WI38 (cell line): ENCODE measurements at regions not wholly inside any gene's neighbourhood (a gene's known extent, or its start where the extent isn't known, plus 50 kb on each side); places are given as distances from the start of the nearest gene placed in this dataset.

Source experiments
- H3K4me3 ChIP-seq: 2 replicates; pipeline ENCODE4 v1.5.1; 2011; ENCODE audit warnings: low read depth, mild to moderate bottlenecking, control low read depth, low read length
- TF ChIP-seq, protein P1 (sequence below): IDR thresholded peaks from 2 replicates; pipeline ENCODE4 v1.5.1; 2012; ENCODE audit warnings: low read depth, mild to moderate bottlenecking, control low read depth, low read length

DNA sequence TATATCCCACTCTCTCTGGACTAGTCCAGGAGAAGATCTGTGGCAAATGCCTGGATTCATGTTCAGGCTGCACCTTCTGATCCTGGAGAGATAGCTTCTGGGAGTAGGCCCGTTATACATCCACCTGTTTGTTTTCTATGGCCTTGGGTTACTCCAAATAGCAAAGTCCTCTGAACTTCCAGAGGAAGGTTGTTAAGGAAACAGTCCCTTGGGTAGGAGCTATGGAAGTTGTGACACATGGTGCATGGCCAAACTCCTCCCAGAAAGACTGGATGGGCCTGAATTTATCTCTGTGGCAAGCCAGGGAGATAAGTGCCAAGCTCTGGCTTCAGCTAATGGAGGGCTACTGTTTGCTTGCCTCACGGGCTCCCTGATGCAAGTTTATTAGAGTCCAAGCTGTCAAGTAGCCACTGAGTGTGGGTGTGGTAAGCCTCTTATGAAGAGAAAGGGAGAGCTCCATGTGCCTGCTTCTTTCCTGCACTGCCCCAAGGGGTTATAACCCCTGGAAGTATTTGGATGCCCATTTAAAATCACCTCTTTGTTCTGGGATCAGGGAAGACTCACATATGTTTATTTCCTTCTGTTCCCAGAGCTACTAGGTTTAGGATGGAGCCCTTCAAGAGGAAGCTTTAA lies 328.7 kb upstream of the ATP11B start:
- H3K4me3 ChIP-seq: no peak overlapping the region
- TF ChIP-seq, protein P1, sequence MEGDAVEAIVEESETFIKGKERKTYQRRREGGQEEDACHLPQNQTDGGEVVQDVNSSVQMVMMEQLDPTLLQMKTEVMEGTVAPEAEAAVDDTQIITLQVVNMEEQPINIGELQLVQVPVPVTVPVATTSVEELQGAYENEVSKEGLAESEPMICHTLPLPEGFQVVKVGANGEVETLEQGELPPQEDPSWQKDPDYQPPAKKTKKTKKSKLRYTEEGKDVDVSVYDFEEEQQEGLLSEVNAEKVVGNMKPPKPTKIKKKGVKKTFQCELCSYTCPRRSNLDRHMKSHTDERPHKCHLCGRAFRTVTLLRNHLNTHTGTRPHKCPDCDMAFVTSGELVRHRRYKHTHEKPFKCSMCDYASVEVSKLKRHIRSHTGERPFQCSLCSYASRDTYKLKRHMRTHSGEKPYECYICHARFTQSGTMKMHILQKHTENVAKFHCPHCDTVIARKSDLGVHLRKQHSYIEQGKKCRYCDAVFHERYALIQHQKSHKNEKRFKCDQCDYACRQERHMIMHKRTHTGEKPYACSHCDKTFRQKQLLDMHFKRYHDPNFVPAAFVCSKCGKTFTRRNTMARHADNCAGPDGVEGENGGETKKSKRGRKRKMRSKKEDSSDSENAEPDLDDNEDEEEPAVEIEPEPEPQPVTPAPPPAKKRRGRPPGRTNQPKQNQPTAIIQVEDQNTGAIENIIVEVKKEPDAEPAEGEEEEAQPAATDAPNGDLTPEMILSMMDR: no peak

DNA sequence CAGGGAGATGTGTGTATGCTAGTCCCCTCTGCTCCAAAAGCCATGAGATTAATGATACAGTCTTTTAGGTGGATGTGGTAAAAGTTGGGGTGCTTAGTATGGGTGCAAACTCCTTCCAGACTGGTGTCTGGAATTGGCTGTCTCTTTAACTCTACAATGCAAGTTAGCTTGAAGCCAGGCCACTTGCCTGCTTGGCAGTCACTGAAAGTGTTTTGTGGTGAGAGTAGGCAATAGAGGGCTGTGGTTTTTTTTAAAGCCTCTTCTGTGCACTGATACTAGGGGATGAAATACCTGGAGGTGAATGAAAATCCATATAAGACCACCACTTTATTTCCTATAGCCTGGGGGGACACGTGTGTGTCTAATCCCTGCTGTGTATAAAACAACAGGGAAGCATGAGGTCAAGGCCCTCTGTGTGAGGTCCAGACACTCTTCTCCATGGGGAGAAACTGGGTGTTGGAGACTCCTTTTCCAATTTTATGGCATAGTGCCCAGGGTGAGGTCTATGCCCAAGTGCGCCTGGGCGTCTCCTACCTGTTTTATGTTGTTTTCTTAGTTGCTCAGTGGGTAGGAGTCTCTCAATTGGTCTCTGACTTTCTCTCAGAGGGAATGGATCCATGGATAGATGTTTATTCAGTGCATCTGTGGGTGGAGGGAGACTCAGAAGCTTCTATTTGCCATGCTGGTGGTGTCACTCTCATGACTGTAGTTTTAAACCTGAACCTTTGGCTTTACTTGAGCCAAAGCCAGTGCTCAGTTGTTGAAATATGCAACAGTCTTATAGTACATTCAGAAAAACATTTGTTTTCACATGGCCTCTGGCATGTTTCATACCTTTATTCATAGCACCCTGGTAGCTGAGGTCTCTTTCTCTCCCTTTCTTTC lies 327.8 kb upstream of the ATP11B start:
- TF ChIP-seq, protein P1: no peak
- no peak overlapping the region for H3K4me3 ChIP-seq

DNA sequence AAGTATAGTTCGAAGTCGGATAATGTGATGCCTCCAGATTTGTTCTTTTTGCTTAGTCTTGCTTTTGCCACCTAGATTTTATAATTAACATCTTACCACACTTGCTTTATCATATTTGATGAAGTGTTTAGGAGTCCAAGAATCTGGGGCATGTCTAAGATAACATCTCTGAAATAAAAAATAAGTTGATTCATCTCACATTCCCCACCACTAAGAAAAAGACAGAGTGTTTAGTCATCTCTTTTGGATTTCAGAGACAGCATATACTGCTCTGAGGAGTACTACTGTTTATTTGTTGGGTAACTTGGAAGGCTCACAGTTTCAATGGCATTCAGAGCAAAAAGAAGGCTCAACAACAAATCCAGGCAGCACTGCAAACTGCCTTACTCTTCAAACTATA lies 324.2 kb upstream of the ATP11B start:
- H3K4me3 ChIP-seq: no peak overlapping the region
- TF ChIP-seq, protein P1: no peak

DNA sequence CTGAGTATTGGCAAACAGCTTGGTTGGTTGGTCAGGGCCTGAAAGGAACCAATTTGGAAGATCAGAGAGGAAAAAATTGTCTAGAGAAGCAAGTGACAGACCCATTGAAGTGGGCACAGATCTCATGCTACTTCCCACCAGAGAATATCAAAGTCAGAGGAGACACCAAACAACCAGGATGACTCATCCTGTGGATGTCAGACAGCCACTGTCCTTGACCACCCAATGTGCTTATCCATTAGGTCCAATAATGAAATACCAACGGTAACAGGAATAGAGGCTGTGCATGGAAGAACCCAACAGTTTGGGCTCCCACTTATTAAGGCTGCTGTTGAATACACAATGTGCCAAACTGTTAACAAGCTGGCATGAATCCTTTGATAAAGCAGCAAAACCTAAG lies 323.1 kb upstream of the ATP11B start:
- TF ChIP-seq, protein P1: no peak
- H3K4me3 ChIP-seq: no peak overlapping the region

DNA sequence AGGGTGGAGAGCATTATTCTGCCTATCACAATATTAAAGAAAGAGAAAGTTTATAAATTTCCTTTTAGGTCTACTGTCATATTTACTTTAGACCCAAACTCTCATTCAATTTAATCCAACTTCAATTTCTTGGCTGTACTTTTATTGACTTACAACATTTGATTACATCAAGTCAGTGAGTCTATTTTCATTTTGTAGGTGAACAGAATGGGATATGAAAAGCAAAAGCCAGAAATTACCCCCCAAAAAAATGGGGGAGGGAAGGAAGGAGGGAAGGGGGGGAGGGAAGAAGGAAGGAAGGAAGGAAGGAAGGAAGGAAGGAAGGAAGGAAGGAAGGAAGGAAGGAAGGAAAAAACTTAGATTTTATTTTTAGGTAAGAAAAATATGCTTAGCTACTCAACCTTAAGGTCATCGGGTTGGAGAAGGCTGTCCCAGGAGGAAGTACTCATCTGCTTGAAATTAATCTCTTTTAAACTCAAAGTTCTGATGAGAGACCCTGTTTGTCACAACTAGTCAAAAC lies 320.1 kb upstream of the ATP11B start:
- no peak overlapping the region for H3K4me3 ChIP-seq
- TF ChIP-seq, protein P1: no peak

DNA sequence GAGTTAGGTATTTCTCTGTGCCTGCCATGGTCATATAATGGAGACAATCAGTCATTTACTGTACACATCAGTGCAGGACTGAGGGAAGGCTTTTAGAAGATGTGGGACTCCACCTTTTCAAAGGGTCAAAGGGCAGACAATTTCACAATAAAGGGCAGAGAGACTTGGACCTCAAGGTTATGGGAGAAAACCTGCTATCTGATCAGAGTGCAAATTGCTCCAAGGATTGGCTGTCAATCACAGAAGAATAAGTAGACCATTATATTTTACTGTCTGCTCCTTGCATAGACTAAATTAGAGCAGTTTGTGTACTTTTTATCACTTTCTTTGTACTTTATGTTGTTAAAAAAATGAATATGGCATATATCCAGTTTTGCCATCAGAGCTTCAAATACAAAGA lies 314.9 kb upstream of the ATP11B start:
- H3K4me3 ChIP-seq: no peak overlapping the region

More for the DNA sequence above, 314.9 kb upstream of the ATP11B start:
- TF ChIP-seq, protein P1: no peak
